GM21825 (cell line): ENCODE measurements at regions not wholly inside any gene's neighbourhood (a gene's known extent, or its start where the extent isn't known, plus 50 kb on each side); places are given as distances from the start of the nearest gene placed in this dataset.
"Not testable (repeated sequence)": the region's sequence is repeated elsewhere in the genome, so short reads cannot be mapped to it uniquely, and the experiment has no call there.

Experiments
- ATAC-seq: cut with Tn5 transposase; IDR thresholded peaks from one replicate; pipeline ENCODE4 v1.9.1; 2021; ENCODE audit warnings: mild to moderate bottlenecking, moderate library complexity; ENCODE audit not compliant: unreplicated experiment

DNA sequence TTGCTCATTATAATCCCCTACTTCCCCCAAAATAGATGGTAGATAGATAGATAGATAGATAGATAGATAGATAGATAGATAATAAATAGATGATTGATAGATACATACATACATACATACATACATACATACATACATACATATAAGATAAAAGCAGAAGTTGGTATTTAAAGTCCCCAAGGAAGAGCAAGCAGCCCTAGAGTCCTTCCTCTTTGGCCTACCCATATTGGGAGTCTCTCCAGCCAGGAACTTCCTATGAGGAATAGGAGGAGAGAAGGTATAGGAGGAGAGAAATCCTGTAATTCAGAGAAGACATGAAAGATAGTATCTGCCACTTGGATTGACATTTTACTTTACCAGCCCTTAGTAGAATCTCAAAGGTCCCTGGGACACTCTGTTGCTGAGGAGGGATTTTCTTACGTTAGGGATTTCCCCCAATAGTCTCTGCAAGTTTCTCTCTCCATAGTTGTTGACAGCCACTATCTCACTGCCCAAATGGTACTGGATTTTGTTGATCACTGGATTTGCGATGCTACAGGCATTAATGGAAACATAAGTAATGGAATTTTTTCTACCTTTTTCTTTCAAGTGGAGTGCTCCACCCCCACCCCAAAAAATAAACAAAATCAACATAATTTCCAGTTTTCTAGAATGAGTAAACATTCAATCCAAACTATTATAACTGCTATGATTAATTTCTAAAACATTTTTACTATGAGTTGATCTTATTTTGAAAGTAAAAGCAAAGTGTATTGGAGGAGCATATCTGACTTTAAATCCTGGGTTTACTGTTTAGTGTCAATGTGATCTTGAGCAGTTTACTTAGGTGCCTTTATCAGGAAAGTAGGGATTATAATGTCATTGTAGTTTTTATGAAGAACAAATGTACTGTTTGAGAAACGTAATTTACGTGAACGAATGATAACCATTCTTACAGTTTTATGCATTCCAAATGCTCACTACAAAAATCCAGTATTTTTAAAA is 93.2 kb upstream of the TNFSF4 start:
- no peak for ATAC-seq

DNA sequence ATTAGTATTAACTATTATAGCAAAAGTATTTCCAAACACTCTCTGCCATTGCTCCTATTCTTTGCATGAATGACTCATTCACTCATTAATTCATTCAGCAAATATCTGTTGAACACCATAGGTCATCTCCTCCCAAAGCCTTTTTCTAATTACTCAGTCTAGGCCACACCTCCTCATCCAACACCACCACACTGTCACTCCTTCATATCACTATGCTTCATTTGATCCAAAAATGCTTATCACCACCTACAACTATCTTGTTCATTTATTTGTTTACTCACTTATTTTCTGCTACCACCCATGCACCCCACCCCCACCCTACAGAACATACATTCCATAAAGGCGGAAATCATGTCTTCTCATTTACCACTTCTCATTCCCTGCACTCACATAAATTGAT is 94.4 kb upstream of the TNFSF4 start:
- ATAC-seq = no peak

DNA sequence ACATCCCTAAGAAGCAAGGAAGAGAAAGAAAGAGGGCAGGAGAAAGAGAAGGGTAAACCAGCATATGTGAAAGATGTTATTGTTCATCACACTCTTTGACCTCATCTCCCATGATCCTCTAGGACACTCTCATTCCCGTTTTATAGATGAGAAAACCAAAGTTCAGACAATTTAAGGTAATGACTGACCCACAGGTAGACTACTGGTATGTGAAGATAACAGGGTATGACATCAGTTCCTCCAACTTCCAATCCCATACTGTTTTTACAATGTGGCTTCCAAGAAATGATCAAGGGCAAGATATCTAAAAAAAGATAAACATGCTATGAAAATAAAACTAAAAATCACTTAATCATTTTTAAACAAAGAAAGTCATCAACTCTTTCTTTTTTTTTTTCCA is 95.2 kb upstream of the TNFSF4 start:
- no peak for ATAC-seq

DNA sequence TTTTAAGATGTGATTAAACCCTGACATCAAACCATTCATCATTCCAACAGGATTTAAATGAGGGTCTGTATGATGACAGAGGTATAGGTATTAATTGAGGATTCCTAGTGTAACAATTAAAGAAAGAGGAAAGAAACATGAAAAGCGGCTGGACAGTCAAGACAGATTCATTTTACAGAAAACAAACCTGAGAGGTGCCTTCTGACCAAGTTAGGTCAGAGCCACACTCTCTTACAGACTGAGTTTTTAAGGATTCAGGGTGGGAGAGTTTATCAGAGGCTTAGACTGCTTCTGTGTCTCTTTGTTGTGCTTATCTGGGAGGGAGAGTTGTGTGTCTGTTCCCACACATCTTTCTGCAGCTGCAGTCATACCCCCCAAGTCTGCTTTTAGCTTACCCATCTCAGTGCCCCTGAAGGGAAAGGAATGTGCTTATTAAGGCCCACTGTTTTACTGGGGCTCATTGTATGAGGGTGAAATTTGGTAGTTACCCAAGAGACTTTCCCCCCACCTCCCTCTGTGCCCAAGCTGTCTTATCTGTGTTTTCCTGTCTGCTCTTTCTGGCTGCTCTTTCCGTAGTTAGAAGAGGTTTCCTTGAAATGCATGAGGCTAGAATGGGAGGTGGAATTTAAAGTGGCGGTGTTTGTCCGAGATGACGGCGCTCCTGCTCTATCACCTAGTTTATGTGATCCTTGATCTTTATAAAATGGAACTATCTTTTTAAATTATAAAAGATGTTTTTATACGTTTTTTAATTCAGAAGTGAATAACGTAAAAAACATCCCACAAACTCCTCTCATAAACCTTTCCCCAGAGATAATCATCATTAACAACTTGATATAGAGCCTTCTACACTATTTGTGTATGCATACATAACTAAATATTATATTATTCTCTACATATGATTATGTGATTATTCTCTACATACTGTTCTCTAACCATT is 96.0 kb upstream of the TNFSF4 start:
- no peak for ATAC-seq

DNA sequence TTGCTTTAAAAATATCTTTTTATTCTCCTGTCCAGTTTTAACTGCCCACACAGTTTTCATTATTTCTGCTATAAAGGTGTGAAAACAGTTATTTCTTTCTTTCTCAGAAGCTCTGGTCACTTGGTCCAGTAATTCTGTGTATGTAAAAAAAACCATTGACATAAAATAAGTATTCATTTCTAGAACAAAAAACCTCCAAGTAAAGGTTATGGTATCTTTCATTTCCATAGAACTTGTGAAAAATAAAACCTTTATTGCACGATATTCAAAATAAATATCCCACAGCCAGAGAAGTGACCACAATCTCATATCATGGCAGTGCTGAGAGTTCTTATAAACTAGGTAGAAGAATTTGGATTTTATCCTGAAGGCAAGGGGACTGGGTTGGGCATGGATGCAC is 96.9 kb upstream of the TNFSF4 start:
- ATAC-seq = no peak

DNA sequence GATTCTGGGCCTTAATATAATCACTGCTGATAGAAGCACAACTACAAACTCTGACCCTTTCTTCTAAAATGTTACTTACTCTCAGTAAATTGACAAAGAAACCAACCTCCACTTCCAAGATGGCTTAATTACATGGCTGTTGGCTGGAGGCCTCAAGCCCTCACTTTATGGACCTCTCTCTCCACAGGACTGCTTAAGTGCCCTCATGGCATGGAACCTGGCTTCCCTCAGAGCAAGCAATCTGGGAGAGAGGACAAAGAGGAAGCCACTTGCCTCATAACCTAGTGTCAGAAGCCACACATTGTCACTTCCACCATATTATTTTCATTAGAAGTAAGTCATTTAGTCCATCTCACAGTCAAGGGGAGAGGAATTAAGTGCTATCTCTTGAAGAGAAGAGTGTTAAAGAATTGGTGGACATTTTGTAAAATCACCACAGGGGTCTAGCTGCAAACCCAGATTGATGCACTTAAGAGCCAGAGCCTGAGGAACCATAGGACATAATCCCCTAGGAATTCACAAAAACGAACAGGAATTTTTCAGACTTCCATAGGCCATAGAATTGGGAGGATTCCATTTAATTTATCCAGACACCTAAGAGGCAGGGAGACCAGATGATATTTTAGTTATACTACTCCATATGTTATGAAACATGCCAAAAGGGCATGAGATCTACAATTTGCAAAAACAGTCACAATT is 97.5 kb upstream of the TNFSF4 start:
- no peak for ATAC-seq

DNA sequence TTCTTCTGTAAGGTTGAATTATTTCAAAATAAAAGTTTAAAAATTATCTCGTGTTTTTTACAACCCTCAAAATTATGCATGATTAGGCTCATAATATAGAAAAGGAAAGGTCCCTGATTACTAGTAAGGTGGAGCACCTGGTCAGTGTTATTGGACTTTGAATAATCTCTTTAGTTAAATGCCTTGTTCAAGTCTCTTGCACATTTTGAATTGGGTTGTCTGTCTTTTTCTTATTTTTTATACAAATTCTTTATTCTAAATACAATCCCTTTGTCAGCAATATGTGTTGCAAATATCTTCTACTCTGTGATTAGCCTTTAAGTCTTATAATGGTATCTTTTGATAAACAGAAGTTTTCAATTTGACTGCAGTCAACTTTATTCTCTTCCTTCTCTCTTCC is 100.7 kb upstream of the TNFSF4 start:
- no peak for ATAC-seq

DNA sequence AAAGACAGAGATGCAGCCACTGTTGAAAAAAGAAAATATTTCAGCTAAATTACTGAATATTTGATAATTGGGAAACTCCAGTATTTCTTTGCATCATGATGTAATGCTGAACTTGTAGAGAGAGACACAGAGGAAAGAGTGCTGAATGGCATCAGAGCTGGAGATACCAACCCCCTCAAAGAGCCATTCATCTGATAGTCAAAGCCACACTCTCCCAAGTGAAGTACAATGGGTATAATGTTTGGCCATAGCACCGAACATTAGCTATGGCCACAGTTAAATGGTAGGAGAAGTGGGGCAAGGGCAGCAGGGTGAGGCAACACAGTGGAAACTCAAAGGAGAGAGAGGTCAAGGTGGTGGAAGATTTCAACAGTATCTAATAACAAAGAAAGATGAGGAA is 107.5 kb upstream of the TNFSF4 start:
- no peak for ATAC-seq

DNA sequence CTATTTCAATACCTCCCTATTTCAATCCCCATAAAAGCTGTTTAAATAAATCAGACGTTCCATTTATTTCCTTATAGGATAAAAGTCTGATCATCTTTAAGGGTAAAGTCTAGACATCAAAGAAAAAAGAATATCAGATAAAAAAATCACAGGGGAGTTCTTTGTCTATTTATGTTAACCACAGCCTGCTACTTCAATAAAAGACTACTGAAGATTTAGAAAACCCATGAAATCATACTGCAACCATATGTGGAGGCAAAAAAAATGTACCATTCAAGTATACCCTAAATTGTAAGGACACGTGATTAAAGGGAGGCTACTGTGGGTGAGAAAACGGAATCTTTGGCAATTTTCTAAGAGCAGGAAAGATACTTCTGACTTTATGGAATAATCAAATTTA is 108.2 kb upstream of the TNFSF4 start:
- no peak for ATAC-seq

DNA sequence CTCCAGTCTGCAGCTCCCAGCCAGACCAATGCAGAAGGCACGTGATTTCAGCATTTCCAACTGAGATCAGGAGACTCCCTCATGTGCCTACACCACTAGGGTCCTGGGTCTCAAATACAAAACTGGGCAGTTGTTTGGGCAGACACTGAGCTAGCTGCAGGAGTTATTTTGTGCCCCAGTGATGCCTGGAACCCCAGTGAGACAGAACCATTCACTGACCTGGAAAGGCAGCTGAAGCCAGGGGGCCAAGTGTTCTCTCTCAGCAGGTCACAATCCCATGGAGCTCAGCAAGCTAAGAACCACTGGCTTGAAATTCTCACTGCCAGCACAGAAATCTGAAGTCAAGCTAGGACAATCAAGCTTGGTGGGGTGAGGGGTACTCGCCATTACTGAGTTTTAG is 111.7 kb upstream of the TNFSF4 start:
- no peak for ATAC-seq

DNA sequence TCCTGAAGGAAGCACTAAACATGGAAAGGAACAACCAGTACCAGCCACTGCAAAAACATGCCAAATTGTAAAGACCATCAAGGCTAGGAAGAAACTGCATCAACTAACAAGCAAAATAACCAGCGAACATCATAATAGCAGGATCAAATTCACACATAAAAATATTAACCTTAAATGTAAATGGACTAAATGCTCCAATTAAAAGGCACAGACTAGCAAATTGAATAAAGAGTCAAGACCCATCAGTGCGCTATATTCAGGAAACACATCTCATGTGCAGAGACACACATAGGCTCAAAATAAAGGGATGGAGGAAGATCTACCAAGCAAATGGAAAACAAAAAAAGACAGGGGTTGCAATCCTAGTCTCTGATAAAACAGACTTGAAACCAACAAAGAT is 117.2 kb upstream of the TNFSF4 start:
- not testable (repeated sequence) for ATAC-seq

DNA sequence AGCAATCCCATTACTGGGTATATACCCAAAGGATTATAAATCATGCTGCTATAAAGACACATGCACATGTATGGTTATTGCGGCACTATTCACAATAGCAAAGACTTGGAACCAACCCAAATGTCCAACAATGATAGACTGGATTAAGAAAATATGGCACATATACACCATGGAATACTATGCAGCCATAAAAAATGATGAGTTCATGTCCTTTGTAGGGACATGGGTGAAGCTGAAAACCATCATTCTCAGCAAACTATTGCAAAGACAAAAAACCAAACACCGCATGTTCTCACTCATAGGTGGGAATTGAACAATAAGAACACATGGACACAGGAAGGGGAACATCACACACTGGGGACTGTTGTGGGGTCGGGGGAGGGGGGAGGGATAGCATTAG is 120.9 kb upstream of the TNFSF4 start:
- ATAC-seq = not testable (repeated sequence)

DNA sequence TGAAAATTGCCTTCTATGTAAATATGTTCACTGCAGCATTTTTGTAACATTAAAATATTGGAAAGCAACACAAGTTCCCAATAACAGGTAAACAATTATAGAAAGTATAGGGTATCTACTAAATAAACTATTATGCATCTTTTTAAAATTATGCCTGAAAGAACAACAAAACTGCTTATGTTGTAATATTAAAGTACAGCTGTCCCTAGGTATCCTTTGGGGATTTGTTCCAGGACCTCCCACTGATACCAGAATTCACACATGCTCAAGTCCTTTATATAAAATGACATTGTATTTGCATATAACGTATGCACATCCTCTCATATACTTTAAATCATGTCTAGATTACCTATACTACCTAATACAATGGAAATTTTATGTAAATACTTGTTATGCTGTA is 121.8 kb upstream of the TNFSF4 start:
- ATAC-seq = no peak

DNA sequence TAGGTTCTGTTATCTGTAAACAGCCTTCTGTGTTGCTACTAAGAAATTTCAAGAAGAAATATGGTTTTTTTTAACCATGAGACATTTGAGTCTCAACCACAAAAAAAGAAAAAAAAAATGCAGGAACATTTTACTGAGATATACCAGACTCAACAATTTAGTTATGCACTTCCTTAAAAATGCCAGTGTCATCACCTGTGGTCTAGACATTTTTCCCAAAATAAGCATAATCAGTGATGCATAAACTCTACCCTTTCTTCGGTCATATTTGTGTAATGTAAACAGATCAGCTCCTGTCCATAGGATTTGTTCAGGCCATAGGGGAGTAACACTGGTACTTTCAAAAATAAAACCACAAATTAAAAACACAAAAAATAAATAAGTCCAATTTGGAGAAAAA is 122.6 kb upstream of the TNFSF4 start:
- ATAC-seq = no peak

DNA sequence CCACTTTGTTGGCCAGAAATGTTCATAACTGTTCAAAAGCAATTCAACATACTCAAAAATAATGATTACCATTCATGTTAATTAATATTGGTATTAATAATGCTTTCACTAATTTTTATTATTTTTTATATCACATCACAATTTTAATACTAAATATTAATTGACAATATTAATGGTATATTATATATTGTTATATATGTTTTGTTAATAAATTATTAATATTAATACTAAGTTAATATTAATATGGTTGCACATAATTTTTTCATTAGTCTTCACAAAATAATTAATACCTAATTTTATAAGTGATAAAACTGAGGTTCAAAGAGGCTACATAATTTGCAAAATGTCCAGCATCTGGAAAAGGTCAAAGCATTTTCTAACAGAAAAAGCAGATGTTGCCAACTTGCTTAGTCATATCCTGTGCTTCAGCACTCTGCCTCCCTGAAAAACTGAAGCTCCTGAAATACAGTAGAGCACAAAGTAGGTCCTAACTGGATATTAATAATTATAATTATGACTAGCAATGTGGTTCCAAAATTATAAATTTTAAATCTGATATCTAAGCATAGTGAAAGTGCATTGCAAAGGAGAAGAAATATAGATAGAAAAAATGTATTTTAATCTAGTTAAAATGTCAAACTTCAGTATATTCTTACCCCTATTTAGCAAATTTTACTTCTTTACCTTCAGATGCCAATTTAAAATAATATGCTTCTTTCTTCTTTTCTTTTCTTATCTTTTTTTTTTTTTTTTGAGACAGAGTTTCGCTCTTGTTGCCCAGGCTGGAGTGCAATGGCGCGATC is 123.2 kb upstream of the TNFSF4 start:
- ATAC-seq = no peak

DNA sequence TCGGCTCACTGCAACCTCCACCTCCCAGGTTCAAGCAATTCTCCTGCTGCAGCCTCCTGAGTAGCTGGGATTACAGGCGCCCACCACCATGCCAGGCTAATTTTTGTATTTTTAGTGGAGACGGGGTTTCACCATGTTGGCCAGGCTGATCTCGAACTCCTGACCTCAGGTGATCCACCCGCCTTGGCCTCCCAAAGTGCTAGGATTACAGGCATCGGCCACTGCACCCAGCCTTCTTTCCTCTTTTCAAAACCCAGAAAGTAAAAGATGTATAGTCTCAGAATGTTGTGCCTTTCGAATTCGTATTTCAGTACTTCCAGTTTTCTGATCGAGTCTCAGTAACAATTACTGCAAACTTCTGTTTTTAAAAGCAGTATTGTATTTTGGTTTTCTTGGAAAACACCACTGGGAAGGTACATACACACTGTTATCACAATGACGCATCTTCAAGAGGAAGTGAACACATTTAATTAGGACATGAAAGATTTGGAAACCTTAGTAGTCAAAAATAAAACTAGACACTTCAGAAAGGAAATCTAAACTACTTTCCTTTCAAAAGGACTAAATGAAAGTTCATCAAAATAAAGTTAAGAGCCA is 123.9 kb upstream of the TNFSF4 start:
- ATAC-seq = not testable (repeated sequence)

DNA sequence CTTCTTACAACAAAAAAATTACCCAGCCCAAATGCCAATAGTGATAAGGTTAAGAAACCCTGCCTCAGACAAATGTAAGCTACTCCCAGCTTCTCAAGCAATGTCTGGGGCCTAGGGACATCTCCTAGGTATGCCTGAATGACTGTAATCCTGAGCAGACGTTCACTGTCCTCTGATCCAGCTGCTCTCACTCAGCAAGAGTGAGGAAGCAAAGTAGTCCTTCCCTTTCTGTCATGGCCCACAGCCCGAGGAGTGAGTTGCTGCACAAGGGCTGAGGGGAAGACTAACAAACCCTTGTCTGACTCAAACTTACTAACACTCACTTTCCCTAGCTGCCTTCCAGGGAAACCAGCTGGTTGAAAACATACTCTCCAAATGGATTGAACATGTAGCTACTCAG is 124.9 kb upstream of the TNFSF4 start:
- no peak for ATAC-seq

DNA sequence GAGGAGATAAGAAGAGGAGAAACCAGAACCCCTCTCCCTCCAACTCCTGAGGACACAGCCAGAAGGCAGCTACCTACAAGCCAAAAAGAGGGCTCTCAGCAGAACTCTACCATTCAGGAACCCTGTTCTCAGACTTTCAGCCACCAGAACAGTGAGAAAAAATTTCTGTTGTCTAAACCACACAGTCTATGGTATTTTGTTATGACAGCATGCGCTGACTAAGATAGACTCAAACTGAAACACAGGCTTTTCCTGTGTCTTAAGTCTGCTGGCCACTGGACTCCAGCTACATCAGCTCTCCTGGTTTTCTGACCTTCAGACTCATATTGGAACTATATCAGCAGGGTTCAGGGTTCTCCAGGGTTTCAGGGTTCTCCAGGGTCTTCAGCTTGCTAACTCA is 126.5 kb upstream of the TNFSF4 start:
- peak; percentile 58 for ATAC-seq

DNA sequence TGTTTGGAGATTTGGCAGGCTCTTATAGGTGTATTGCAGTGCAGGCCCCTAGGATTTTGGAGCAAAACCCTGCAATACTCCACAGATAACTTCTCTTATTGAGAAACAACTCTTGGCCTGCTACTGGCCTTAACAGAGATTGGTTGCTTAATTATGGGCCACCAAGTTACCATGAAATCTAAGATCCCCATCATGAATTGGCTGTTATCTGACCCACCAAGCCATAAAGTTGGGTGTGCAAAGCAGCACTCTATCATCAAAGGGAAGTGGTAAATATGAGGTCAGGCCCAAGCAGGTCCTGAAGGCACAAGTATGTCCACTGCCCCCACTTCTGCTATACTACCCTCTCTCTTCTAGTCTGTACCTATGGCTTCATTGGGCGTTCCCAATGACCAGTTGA is 130.0 kb upstream of the TNFSF4 start:
- no peak for ATAC-seq

DNA sequence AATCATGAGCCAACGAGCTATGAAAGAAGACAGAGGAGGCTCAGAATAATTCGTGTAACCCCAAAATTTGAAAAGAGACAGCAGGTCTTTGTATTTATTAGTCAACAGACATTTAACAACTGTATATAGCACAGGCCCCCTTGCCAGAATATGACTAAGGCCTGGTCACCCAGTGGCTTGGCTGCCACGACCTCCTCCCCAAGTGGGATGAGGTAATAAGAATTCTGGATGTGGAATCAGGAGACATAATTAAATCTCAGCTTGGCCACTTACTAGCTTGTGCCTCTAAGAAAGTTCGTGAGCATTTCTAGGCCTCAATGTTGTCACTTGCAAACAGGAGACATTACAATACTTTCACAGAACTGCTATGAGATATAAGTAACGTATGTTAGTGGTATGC is 134.2 kb upstream of the TNFSF4 start:
- ATAC-seq = no peak
